Loucy (cell line): ENCODE measurements at regions not wholly inside any gene's neighbourhood (a gene's known extent, or its start where the extent isn't known, plus 50 kb on each side); places are given as distances from the start of the nearest gene placed in this dataset.

ENCODE experiments used
- H2AFZ ChIP-seq: fragments of 200-600 bp; sonication (generic); 2 replicates; pipeline ENCODE4 v1.6.0; 2016; ENCODE audit warnings: antibody characterized with exemption, mild to moderate bottlenecking, low read length, moderate library complexity
- H3F3A ChIP-seq: fragments of 200-600 bp; 2 replicates; pipeline ENCODE4 v1.6.0; 2016; ENCODE audit warnings: antibody characterized with exemption, low read depth, mild to moderate bottlenecking
- H3K27me3 ChIP-seq: fragments of 200-600 bp; sonication (generic); 2 replicates; pipeline ENCODE4 v1.6.1; 2014; ENCODE audit warnings: low read length, mild to moderate bottlenecking; ENCODE audit not compliant: insufficient read depth, poor library complexity, severe bottlenecking
- H3K36me3 ChIP-seq: fragments of 200-600 bp; sonication (generic); 2 replicates; pipeline ENCODE4 v1.6.1; 2016; ENCODE audit warnings: low read length; ENCODE audit not compliant: insufficient read depth
- H3K4me1 ChIP-seq: fragments of 200-600 bp; sonication (generic); 2 replicates; pipeline ENCODE4 v1.5.1; 2014; ENCODE audit warnings: low read length, mild to moderate bottlenecking; ENCODE audit not compliant: insufficient read depth, poor library complexity, severe bottlenecking
- H3K4me2 ChIP-seq: fragments of 200-600 bp; sonication (generic); 2 replicates; pipeline ENCODE4 v1.6.0; 2014; ENCODE audit warnings: antibody characterized with exemption, low read length, low read depth, mild to moderate bottlenecking; ENCODE audit not compliant: poor library complexity, severe bottlenecking
- H3K4me3 ChIP-seq: fragments of 200-600 bp; sonication (generic); 2 replicates; pipeline ENCODE4 v1.5.1; 2014; ENCODE audit warnings: low read length, mild to moderate bottlenecking, mixed read lengths; ENCODE audit not compliant: poor library complexity, severe bottlenecking
- H3K79me2 ChIP-seq: fragments of 200-600 bp; sonication (generic); 2 replicates; pipeline ENCODE4 v1.6.1; 2014; ENCODE audit warnings: low read length; ENCODE audit not compliant: insufficient read depth
- H3K9ac ChIP-seq: fragments of 200-600 bp; sonication (generic); 2 replicates; pipeline ENCODE4 v1.6.0; 2014; ENCODE audit warnings: mild to moderate bottlenecking, low read depth, low read length, moderate library complexity; ENCODE audit not compliant: poor library complexity, severe bottlenecking
- H3K9me2 ChIP-seq: fragments of 200-600 bp; sonication (generic); replicated peaks from 2 replicates; pipeline ENCODE4 v1.6.1; 2016; ENCODE audit warnings: low read depth, low read length, mixed read lengths
- H3K9me3 ChIP-seq: fragments of 200-600 bp; sonication (generic); 2 replicates; pipeline ENCODE4 v1.6.1; 2014; ENCODE audit warnings: mild to moderate bottlenecking, antibody characterized with exemption, low read length, low read depth; ENCODE audit not compliant: insufficient read depth
- H4K20me1 ChIP-seq: fragments of 200-600 bp; sonication (generic); 2 replicates; pipeline ENCODE4 v1.6.0; 2014; ENCODE audit warnings: antibody characterized with exemption, low read length, mild to moderate bottlenecking; ENCODE audit not compliant: insufficient read depth, poor library complexity, severe bottlenecking
- CTCF ChIP-seq: fragments of 200-600 bp; sonication (generic); conservative IDR thresholded peaks from 2 replicates; pipeline ENCODE4 v1.5.1; 2014; ENCODE audit warnings: mild to moderate bottlenecking, antibody characterized with exemption, low read length
- EZH2phosphoT487 ChIP-seq: fragments of 200-600 bp; IDR thresholded peaks from 2 replicates; pipeline ENCODE4 v1.6.1; 2018; ENCODE audit warnings: antibody characterized with exemption, mild to moderate bottlenecking, moderate library complexity, borderline replicate concordance

DNA sequence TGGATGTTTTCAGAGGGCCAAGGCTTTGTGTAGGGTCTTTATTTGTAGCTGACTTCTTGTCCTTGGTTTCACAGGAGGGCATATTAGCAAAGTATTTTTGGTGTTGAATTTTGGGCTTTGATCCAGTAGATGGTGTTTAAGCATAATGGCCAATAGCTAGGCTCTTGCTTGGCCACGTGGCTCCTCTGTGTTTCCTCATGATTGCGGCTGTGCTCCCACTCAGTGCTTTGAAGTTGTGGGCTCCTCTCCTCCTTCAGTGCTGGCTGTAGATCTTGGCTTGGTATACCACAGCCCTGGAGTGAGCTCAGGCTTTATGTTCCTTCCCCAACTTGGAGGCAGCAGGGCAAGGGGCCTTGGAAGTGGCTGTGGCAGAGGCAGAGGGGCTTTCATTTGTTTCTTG lies 107.2 kb upstream of the CENPE start:
- Histone ChIP-seq H3K4me2 (no peak overlapping the region), H4K20me1 (no peaks in the 10 kb centered on the region), H3K9me3 (no peaks in the 10 kb centered on the region), H3K9ac (no peak overlapping the region), H3K4me3 (no peak overlapping the region), H3F3A (no peaks in the 10 kb centered on the region), H3K4me1 (no peaks in the 10 kb centered on the region), H3K36me3 (no peaks in the 10 kb centered on the region), H3K27me3 (no peaks in the 10 kb centered on the region), H3K79me2 (no peaks in the 10 kb centered on the region), H3K9me2 (no peaks in the 10 kb centered on the region), H2AFZ (no peak overlapping the region)
- TF ChIP-seq EZH2phosphoT487 (no peak), CTCF (no peak)

- no peaks in the 10 kb centered on the region for H3K36me3 ChIP-seq
- TF ChIP-seq CTCF (no peak), EZH2phosphoT487 (no peak)
- no peaks in the 10 kb centered on the region for H3F3A ChIP-seq
- no peak overlapping the region for H3K4me2 ChIP-seq
- no peaks in the 10 kb centered on the region for H4K20me1 ChIP-seq
- H3K9ac ChIP-seq, result no peak overlapping the region
- no peaks in the 10 kb centered on the region for H3K4me1 ChIP-seq
- no peak overlapping the region for H2AFZ ChIP-seq
- no peak overlapping the region for H3K4me3 ChIP-seq
- H3K27me3 ChIP-seq, result no peaks in the 10 kb centered on the region
- H3K79me2 ChIP-seq, result no peaks in the 10 kb centered on the region
- no peaks in the 10 kb centered on the region for H3K9me2 ChIP-seq
- H3K9me3 ChIP-seq, result no peaks in the 10 kb centered on the region
These were observed 104.9 kb upstream of the CENPE start for GRCh38 chr4:103303011-103303410.

GRCh38 chr4:103292959-103293358 lies 94.8 kb upstream of the CENPE start:
- Histone ChIP-seq H3K9me3 (no peaks in the 10 kb centered on the region), H3K79me2 (no peaks in the 10 kb centered on the region), H2AFZ (no peak overlapping the region), H3K36me3 (no peaks in the 10 kb centered on the region), H3K4me1 (no peaks in the 10 kb centered on the region), H4K20me1 (no peaks in the 10 kb centered on the region), H3K9me2 (no peaks in the 10 kb centered on the region), H3F3A (no peaks in the 10 kb centered on the region), H3K9ac (no peak overlapping the region), H3K27me3 (no peaks in the 10 kb centered on the region), H3K4me3 (no peak overlapping the region), H3K4me2 (no peak overlapping the region)
- no peak for TF ChIP-seq CTCF
- TF ChIP-seq EZH2phosphoT487, result no peak
